Putamen (tissue), 1 donor: ENCODE measurements at regions not wholly inside any gene's neighbourhood (a gene's known extent, or its start where the extent isn't known, plus 50 kb on each side); places are given as distances from the start of the nearest gene placed in this dataset.
"Not testable (repeated sequence)": the region's sequence is repeated elsewhere in the genome, so short reads cannot be mapped to it uniquely, and the experiment has no call there.

Experiments
- DNase-seq: peaks from one replicate; pipeline ENCODE4 v3.0.0-alpha.2; 2016; ENCODE audit warnings: low spot score

DNA sequence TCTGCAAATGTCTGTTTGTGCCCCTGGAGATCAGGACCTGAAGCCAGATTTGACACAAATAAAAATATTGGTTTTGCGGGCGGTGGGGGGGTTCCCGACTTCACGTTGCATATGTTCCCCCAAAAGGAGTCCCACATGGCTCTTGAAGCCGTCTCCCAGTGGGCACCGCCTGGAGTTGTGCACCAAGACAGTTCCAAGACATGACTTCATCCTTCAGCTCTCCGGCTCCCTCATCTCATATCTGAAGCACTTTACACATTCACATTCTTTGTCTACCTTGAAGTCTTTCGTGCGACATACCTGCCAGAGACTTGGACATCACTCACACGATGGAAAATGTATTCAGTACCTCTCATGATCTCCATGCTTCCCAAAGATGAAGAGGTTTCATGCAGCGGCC, 362.8 kb upstream of the FOXK1 start:
- no peak for DNase-seq

GRCh38 chr7:4325732-4326131, 356.4 kb upstream of the FOXK1 start:
- no peak for DNase-seq

DNA sequence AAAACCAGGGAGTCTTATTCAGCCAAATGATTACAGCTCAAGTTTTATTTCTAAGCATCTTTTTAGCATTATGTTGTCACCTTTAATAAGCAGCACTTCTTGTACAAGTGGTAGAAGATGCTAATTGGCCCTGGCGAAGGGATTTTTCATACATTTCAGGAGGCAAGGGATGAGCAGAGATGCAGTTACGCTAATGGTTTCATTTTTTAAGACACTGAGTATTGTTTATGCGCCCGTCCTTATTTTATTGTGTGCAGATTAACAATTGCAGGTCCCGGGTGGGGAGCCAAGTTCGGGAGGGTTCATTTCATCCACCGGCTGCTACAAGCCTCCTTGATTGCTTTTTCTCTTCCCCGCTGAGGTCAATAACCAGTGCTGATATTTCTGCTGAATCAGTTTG, 350.4 kb upstream of the FOXK1 start:
- DNase-seq: no peak

- no peak for DNase-seq
Observed at GRCh38 chr7:4338556-4338955, 343.5 kb upstream of the FOXK1 start.

GRCh38 chr7:4343272-4344247, 338.5 kb upstream of the FOXK1 start:
- no peak for DNase-seq

DNA sequence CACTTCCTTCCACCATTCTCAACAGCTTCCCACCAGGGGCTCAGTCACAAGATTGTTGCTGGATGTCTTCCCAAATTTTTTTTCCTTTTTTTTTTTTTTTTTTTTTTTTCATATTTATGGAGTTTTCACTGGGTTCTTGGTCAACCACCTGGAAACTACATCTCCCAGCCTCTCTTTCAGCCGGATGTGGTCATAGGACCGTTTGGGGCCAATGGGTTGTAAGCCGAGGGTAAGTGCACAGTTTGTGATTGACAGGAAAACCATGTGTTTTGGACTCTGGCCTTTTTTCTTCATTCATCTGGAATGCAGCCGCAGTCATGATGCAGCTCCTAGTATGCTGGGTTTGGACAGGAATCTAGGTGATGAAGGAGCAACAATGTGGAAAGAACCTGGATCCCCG, 337.1 kb upstream of the FOXK1 start:
- no peak for DNase-seq

- no peak for DNase-seq
Observed at GRCh38 chr7:4352069-4352468, 330.0 kb upstream of the FOXK1 start.

GRCh38 chr7:4361774-4362173, 320.3 kb upstream of the FOXK1 start:
- DNase-seq: no peak

- DNase-seq: no peak
Observed at GRCh38 chr7:4383584-4383983, 298.5 kb upstream of the FOXK1 start.

- DNase-seq: no peak
Observed at GRCh38 chr7:4386190-4386589, 295.9 kb upstream of the FOXK1 start.

GRCh38 chr7:4391103-4391502, 291.0 kb upstream of the FOXK1 start:
- DNase-seq: not testable (repeated sequence)

DNA sequence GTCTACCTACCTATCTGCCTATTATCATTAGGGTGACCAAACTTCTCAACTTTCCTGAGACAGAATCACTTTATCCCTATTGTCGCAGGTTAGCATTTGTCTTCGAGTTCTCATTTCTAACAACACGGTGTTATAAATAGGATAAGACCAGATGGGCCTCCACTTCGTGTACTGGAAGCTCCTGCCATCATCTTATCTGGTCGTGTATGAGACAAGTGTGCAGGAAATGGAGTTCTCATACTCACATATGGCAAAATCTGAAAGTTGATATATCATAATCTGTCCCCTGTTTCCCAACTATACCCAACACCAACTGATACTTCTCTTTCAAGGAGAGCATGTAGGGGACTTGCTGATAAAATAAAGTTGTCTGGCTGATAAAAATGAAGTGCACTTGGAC, 287.4 kb upstream of the FOXK1 start:
- no peak for DNase-seq

DNA sequence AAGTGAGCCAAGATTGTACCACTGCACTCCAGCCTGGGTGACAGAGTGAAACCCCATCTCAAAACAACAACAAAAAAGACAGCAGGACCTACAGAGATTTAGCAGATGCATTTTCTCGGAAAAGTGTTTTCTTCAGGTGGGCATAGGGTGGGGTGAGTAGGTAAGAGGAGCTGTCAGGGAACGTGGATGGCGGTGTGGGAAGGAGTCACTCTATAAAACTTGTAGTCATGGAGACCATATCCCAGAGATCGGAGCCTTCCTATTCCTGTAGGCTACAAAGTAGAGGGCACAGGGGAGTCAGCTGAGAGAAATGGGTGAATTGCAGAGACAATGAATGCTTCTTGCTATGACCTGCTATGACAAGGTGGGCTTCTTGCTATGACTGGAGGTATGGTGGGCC, 283.0 kb upstream of the FOXK1 start:
- no peak for DNase-seq

GRCh38 chr7:4399596-4399995, 282.5 kb upstream of the FOXK1 start:
- DNase-seq: no peak

DNA sequence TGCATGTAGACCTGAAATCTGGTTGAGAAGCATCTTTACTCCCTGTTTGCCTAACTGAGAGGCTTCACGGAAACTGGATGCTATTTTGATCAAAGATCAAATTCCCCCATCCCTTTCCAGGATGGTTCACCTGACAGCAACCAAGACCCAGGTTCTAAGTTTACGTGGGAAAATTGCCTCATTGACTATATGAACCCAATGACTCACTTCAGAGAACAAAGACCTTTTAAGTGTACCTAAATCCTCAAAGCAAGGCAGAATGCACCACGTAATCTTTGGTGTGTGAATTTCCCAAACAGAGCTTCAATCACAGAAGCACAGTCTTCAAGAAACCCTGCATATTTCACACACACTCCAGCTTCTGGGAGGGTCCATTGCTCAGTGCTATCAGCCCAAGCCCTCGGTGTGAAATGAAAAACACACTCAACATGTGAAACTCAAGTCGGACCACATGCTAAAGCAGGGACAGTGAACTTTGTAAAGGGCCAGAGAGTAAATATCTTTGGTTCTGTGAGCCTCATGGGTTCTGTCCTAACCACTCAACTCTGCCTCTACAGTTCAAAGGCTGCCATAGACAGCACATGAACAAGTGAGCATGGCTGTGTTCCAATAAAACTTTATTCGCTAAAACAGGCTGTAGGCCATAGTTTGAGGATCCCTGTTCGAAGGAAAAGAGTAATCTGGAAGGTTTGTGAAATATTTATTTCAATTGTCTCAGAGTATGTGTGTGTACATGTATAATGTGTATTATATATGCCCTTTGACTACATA, 275.6 kb upstream of the FOXK1 start:
- no peak for DNase-seq

- no peak for DNase-seq
Observed at GRCh38 chr7:4409946-4410345, 272.1 kb upstream of the FOXK1 start.

DNA sequence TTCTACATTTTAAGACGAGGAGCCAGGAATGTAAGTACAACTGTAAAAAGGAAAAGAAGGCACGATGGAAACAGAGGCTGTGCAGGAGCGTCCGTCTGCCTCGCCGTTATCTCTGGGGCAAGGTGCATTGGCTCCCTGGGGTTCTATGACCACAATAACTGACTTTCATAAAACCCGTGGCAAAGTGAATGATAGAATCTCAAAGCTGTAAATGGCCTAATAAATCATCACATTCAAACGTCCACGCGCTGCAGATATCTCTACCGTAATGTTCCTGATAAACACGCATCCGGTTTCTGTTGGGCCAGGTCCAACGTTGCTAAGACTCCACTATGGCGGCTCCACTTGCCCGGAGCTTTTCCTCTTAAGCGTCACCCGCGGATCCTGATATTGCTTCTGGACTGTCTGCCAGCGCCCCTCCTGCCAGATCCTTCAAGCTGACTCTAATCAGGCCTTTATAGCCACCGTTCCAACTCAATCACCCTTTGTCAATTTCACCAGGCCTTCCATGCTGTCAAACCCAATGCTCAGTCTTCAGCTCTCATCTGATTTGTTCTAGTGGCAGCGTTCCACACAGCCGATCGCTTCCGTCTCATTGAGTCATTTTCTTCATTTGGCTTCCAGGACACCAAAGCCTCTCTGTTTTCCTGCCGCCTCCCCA, 265.6 kb upstream of the FOXK1 start:
- no peak for DNase-seq

DNA sequence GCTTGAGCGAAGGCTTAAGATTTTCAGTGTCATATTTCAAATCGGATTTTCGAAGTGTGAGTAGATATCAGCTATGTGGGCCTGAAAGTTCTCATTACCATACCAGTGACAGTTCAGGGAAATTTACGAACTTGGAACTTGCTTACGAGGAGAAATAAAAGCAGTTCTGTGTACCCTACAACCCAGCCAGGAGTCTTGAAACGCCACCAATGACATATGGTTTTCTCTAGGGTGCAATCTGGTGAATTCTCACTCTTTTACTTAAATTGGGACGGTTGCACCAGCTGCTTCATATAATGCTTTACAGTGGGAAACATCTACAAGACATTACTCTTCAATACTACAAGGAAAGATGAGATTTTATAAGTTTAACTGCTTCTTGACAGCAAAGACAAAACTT, 253.6 kb upstream of the FOXK1 start:
- no peak for DNase-seq

DNA sequence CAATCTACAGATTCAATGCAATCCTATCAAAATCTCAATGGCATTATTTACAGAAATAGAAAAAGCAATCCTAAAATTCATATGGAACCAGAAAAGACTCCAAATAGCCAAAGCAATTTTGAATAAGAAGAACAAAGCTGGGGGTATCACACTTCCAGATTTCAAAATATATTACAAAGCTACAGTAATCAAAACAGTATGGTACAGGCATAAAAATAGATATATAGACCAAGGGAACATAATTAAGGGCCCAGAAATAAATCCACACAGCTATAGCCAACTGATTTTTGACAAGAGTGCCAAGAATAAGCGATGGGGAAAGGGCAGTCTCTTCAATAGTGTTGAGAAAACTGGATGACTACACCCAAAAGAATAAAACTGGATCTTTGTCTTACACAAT, 251.9 kb upstream of the FOXK1 start:
- no peak for DNase-seq

GRCh38 chr7:4434306-4434705, 247.8 kb upstream of the FOXK1 start:
- DNase-seq: no peak

DNA sequence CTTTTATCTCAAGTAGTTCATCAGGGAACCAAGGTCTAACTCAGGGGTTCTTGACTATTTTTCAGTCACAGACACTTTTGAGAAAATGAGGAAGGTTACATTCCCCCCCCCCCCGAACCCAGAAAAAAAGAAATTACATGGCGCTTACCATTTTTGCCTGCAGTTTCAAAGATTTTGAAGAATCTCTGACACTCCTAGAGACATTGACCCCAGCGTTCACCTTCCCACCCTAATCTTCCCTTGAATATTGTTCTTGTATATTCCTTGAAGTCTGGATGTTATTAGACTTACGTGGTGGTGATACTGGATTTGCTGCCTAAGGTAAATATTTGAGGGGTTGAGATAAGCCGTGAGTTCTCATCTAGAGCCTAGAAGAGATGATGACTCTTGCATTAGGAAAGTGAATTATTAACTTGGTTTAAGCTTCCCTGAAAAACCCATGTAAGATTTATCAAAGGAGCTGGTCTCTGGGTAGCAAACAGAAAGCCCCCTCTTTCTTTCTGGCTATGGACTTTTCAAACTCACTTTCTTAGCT, 245.7 kb upstream of the FOXK1 start:
- DNase-seq: no peak

- DNase-seq: no peak
Observed at GRCh38 chr7:4436936-4437335, 245.2 kb upstream of the FOXK1 start.
